Keratinocyte (primary cell): ENCODE measurements at regions not wholly inside any gene's neighbourhood (a gene's known extent, or its start where the extent isn't known, plus 50 kb on each side); places are given as distances from the start of the nearest gene placed in this dataset.

Experiments used
- CTCF ChIP-seq, 3 experiments: IDR thresholded peaks in 1 of 3; conservative IDR thresholded peaks in 1 of 3; optimal IDR thresholded peaks in 1 of 3; 2 replicates in 2 of 3; 3 replicates in 1 of 3; pipeline versions ENCODE3 to v1.5.1; 2011; ENCODE audit warnings: low read length in 3 of 3, mild to moderate bottlenecking in 3 of 3, moderate library complexity in 2 of 3, control low read depth in 1 of 3, inconsistent platforms in 1 of 3; ENCODE audit not compliant: insufficient read depth in 2 of 3; ENCODE audit errors: extremely low read depth in 1 of 3
- EZH2 ChIP-seq: IDR thresholded peaks from one replicate; pipeline ENCODE4 v1.6.1; 2012; ENCODE audit warnings: inconsistent platforms, mild to moderate bottlenecking, low read length, moderate library complexity

DNA sequence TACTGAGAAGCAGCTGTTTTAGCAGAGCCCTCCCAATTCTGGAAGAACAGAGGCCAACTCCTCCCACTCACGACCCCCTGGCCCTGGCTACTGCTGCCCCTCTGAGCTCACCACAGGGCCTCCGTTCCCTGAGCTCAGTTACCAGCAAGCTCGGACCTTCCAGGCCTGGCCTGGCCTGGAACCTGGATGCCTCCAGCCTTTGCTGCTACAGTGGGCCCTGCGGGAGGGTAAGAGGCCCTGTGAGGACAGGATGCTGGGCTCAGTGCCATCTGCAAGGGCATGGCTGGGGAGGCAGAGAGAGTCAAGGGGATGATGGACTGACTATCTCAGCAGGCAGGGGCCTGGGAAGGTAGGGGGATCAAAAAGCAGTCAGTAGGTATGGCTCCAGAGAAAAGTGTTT is 209.9 kb upstream of the NCAM1 start:
- TF ChIP-seq EZH2 (no peak), CTCF (optimal IDR thresholded peaks at IDR 0.05 in 1 of 3, IDR thresholded peaks at IDR 0.05 in 1 of 3, conservative IDR thresholded peaks at IDR 0.05 in 1 of 3; ENCODE audit: extremely low read depth in 1 of 3, insufficient read depth in 2 of 3, low read length in 3 of 3) (no peak)
